Mammary epithelial cell (primary cell): ENCODE measurements at regions not wholly inside any gene's neighbourhood (a gene's known extent, or its start where the extent isn't known, plus 50 kb on each side); places are given as distances from the start of the nearest gene placed in this dataset.

Experiments used
- EZH2 ChIP-seq: IDR thresholded peaks from 2 replicates; pipeline ENCODE4 v1.6.1; 2012; ENCODE audit warnings: low read length, inconsistent platforms, borderline replicate concordance
- TF ChIP-seq, protein P1 (sequence below), 2 donors: IDR thresholded peaks in 1 of 2; conservative IDR thresholded peaks in 1 of 2; 2 replicates each; pipeline ENCODE4 v1.5.1; 2011 to 2012; ENCODE audit warnings: inconsistent platforms in 2 of 2, low read length in 2 of 2, mild to moderate bottlenecking in 2 of 2, control low read depth in 1 of 2, low read depth in 1 of 2; ENCODE audit not compliant: insufficient read depth in 1 of 2; ENCODE audit errors: extremely low read depth in 1 of 2

DNA sequence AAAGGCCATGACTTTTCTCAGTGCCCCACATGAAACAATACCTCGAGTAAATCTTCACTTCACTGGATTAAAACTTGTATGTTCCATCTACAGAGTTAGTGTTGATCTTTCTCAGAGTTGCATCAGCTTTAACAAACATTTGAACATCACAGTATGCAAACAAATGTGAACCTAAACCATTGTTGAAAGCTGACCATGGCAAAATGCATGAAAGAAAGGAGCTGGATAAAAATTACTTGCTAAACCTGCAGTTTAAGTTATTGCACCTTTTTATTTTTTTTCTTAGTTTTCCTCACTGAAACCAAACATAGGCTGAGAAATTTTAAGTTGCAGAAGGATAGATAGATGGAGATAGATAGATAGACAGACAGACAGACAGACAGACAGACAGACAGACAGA lies 107.2 kb upstream of the UGP2 start:
- no peak for TF ChIP-seq EZH2
- TF ChIP-seq, protein P1, sequence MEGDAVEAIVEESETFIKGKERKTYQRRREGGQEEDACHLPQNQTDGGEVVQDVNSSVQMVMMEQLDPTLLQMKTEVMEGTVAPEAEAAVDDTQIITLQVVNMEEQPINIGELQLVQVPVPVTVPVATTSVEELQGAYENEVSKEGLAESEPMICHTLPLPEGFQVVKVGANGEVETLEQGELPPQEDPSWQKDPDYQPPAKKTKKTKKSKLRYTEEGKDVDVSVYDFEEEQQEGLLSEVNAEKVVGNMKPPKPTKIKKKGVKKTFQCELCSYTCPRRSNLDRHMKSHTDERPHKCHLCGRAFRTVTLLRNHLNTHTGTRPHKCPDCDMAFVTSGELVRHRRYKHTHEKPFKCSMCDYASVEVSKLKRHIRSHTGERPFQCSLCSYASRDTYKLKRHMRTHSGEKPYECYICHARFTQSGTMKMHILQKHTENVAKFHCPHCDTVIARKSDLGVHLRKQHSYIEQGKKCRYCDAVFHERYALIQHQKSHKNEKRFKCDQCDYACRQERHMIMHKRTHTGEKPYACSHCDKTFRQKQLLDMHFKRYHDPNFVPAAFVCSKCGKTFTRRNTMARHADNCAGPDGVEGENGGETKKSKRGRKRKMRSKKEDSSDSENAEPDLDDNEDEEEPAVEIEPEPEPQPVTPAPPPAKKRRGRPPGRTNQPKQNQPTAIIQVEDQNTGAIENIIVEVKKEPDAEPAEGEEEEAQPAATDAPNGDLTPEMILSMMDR (conservative IDR thresholded peaks at IDR 0.05 in 1 of 2, IDR thresholded peaks at IDR 0.05 in 1 of 2; ENCODE audit: extremely low read depth in 1 of 2, insufficient read depth in 1 of 2, low read depth in 1 of 2, low read length in 2 of 2): no peak
